CD14-positive monocyte (primary cell): ENCODE measurements at regions not wholly inside any gene's neighbourhood (a gene's known extent, or its start where the extent isn't known, plus 50 kb on each side); places are given as distances from the start of the nearest gene placed in this dataset.
A peak's percentile ranks its signal among the peaks of the same experiment; 100 is the strongest.

Source experiments
- DNase-seq, 3 donors: peaks; one replicate each; pipeline ENCODE4 v3.0.0-alpha.2; 2011 to 2022
- H2AFZ ChIP-seq: 2 replicates; pipeline ENCODE4 v1.6.0; 2012; ENCODE audit warnings: mild to moderate bottlenecking, low read depth, low read length, inconsistent platforms; ENCODE audit not compliant: insufficient read depth, poor library complexity, severe bottlenecking
- H3K27ac ChIP-seq, 2 donors: 1 replicate in 1 of 2; 2 replicates in 1 of 2; pipeline ENCODE4 v1.5.1; 2012 to 2013; ENCODE audit warnings: low read length in 2 of 2, control low read depth in 1 of 2, inconsistent platforms in 1 of 2, low read depth in 1 of 2, mild to moderate bottlenecking in 1 of 2
- H3K27me3 ChIP-seq, 2 donors: one replicate each; pipeline versions ENCODE4 v1.6.0 to v1.6.1; 2011 to 2013; ENCODE audit warnings: low read length in 2 of 2; ENCODE audit not compliant: control insufficient read depth in 2 of 2, insufficient read depth in 2 of 2
- H3K36me3 ChIP-seq, 2 donors: replicated peaks in 1 of 2; 1 replicate in 1 of 2; 2 replicates in 1 of 2; pipeline versions ENCODE4 v1.5.1 to v1.6.1; 2012 to 2013; ENCODE audit warnings: low read length in 2 of 2, control low read depth in 1 of 2, inconsistent platforms in 1 of 2, mild to moderate bottlenecking in 1 of 2; ENCODE audit not compliant: insufficient read depth in 2 of 2, control insufficient read depth in 1 of 2
- H3K4me1 ChIP-seq, 2 donors: 1 replicate in 1 of 2; 2 replicates in 1 of 2; pipeline versions ENCODE4 v1.5.1 to v1.6.1; 2012 to 2013; ENCODE audit warnings: low read length in 2 of 2, control low read depth in 1 of 2, inconsistent platforms in 1 of 2, mild to moderate bottlenecking in 1 of 2, moderate library complexity in 1 of 2; ENCODE audit not compliant: insufficient read depth in 2 of 2, control insufficient read depth in 1 of 2
- H3K4me2 ChIP-seq: replicated peaks from 2 replicates; pipeline ENCODE3; 2012; ENCODE audit warnings: low read length, moderate library complexity, mild to moderate bottlenecking; ENCODE audit not compliant: poor library complexity, severe bottlenecking; ENCODE audit errors: extremely low read depth
- H3K4me3 ChIP-seq, 3 experiments: fragments of 200-600 bp in 1 of 3; sonication (generic) in 1 of 3; replicated peaks in 1 of 3; 1 replicate in 2 of 3; 2 replicates in 1 of 3; pipeline ENCODE4 v1.5.1; 2011 to 2013; ENCODE audit warnings: low read length in 3 of 3, mild to moderate bottlenecking in 3 of 3, control low read depth in 2 of 3, low read depth in 2 of 3, inconsistent platforms in 1 of 3, moderate library complexity in 1 of 3
- H3K79me2 ChIP-seq: 2 replicates; pipeline ENCODE4 v1.6.0; 2012; ENCODE audit warnings: mild to moderate bottlenecking, control low read depth, inconsistent platforms, low read length, moderate library complexity; ENCODE audit not compliant: insufficient read depth
- H3K9ac ChIP-seq: 2 replicates; pipeline ENCODE4 v1.6.0; 2017; ENCODE audit warnings: low read length, mild to moderate bottlenecking; ENCODE audit not compliant: insufficient read depth, poor library complexity, severe bottlenecking
- H3K9me3 ChIP-seq, 2 donors: replicated peaks in 1 of 2; 1 replicate in 1 of 2; 2 replicates in 1 of 2; pipeline versions ENCODE4 v1.5.1 to v1.6.1; 2012 to 2013; ENCODE audit warnings: low read length in 2 of 2, control low read depth in 1 of 2; ENCODE audit not compliant: control insufficient read depth in 1 of 2, insufficient read depth in 1 of 2
- H4K20me1 ChIP-seq: 2 replicates; pipeline ENCODE4 v1.6.0; 2012; ENCODE audit warnings: mild to moderate bottlenecking, low read length, control low read depth, moderate library complexity; ENCODE audit not compliant: insufficient read depth
- H3K27ac Mint-ChIP-seq, 7 donors: one replicate each; pipeline ENCODE4 v1.8.0; 2020; ENCODE audit warnings: mild to moderate bottlenecking in 7 of 7, mixed read lengths in 7 of 7, moderate library complexity in 6 of 7, inconsistent platforms in 2 of 7
- H3K27me3 Mint-ChIP-seq, 3 donors: one replicate each; pipeline ENCODE4 v1.8.0; 2021 to 2022; ENCODE audit warnings: low read depth in 3 of 3, mild to moderate bottlenecking in 3 of 3, mixed read lengths in 3 of 3, moderate library complexity in 3 of 3, inconsistent platforms in 1 of 3
- H3K36me3 Mint-ChIP-seq, 2 donors: one replicate each; pipeline ENCODE4 v1.8.0; 2020; ENCODE audit warnings: mixed read lengths in 2 of 2, inconsistent platforms in 1 of 2, mild to moderate bottlenecking in 1 of 2
- H3K4me1 Mint-ChIP-seq: one replicate; pipeline ENCODE4 v1.8.0; 2020; ENCODE audit warnings: mild to moderate bottlenecking, mixed read lengths
- H3K4me3 Mint-ChIP-seq, 2 donors: one replicate each; pipeline ENCODE4 v1.8.0; 2020; ENCODE audit warnings: mild to moderate bottlenecking in 2 of 2, mixed read lengths in 2 of 2, moderate library complexity in 1 of 2
- H3K9me3 Mint-ChIP-seq, 7 donors: one replicate each; pipeline ENCODE4 v1.8.0; 2020 to 2022; ENCODE audit warnings: mixed read lengths in 7 of 7, mild to moderate bottlenecking in 6 of 7, moderate library complexity in 6 of 7, inconsistent platforms in 2 of 7
- WGBS: methylation state at CpG from one replicate; pipeline ENCODE4 v1.1.5; 2013; ENCODE audit warnings: missing lambda C conversion rate; ENCODE audit not compliant: insufficient coverage; 5-methylcytosine and 5-hydroxymethylcytosine counted together
- intact Hi-C, 2 donors: fragments of 100-400 bp; cut with micrococcal nuclease; formaldehyde crosslinking; loops; one replicate each; pipeline versions ENCODE4 v1.15.0 to v1.15.1; 2023
- TF ChIP-seq, protein P1 (sequence below): fragments of 200-600 bp; IDR thresholded peaks from one replicate; pipeline ENCODE4 v1.8.0; 2022; ENCODE audit warnings: antibody characterized with exemption, mild to moderate bottlenecking

- no peak overlapping the region for H3K27ac ChIP-seq
- H4K20me1 ChIP-seq = no peaks in the 10 kb centered on the region
- no peaks in the 10 kb centered on the region for H3K79me2 ChIP-seq
- no peaks in the 10 kb centered on the region for H3K9me3 ChIP-seq
- Mint-ChIP-seq H3K27ac (peak overlapping the region in 5 of 7 donors; percentile 11 to 85 (median 70)), H3K4me1 (peaks cover 32% of the 10 kb centered on the region), H3K9me3 (peaks cover 0 to 1% (median 0%) of the 10 kb centered on the region in 7 donors), H3K27me3 (peaks cover 11 to 26% (median 19%) of the 10 kb centered on the region in 3 donors), H3K4me3 (no peak overlapping the region), H3K36me3 (peaks cover 0 to 2% of the 10 kb centered on the region in 2 donors)
- no peak overlapping the region for H3K4me2 ChIP-seq
- intact Hi-C loops = loop anchor here in 1 of 2 donors (10.0 kb wide), 1 partner anchor 404 kb away; no protein-coding TSS in a partner anchor
- DNase-seq = peak; percentile 67 to 92 (median 71)
- H3K36me3 ChIP-seq = no peaks in the 10 kb centered on the region
- WGBS = 75% methylated on average over 2 of the region's 11 CpGs
- peaks cover 27 to 32% of the 10 kb centered on the region in 2 donors for H3K4me1 ChIP-seq
- no peak overlapping the region for H2AFZ ChIP-seq
- TF ChIP-seq, protein P1, sequence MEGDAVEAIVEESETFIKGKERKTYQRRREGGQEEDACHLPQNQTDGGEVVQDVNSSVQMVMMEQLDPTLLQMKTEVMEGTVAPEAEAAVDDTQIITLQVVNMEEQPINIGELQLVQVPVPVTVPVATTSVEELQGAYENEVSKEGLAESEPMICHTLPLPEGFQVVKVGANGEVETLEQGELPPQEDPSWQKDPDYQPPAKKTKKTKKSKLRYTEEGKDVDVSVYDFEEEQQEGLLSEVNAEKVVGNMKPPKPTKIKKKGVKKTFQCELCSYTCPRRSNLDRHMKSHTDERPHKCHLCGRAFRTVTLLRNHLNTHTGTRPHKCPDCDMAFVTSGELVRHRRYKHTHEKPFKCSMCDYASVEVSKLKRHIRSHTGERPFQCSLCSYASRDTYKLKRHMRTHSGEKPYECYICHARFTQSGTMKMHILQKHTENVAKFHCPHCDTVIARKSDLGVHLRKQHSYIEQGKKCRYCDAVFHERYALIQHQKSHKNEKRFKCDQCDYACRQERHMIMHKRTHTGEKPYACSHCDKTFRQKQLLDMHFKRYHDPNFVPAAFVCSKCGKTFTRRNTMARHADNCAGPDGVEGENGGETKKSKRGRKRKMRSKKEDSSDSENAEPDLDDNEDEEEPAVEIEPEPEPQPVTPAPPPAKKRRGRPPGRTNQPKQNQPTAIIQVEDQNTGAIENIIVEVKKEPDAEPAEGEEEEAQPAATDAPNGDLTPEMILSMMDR = no peak
- H3K9ac ChIP-seq = no peak overlapping the region
- H3K27me3 ChIP-seq = peaks cover 0 to 2% of the 10 kb centered on the region in 2 donors
- H3K4me3 ChIP-seq = no peak overlapping the region
These were observed 357.8 kb downstream of the MID1IP1 start for GRCh38 chrX:39158801-39159657.

GRCh38 chrX:39159921-39160507 lies 358.8 kb downstream of the MID1IP1 start:
- no peak overlapping the region for H3K9ac ChIP-seq
- H3K27ac ChIP-seq = no peak overlapping the region
- TF ChIP-seq, protein P1 = no peak
- H3K4me1 Mint-ChIP-seq = peaks cover 32% of the 10 kb centered on the region
- peaks cover 27 to 32% of the 10 kb centered on the region in 2 donors for H3K4me1 ChIP-seq
- DNase-seq = peak in 2 of 3 donors; percentile 5 to 53
- H2AFZ ChIP-seq = no peak overlapping the region
- no peak overlapping the region for H3K4me2 ChIP-seq
- H3K27me3 ChIP-seq = peaks cover 0 to 2% of the 10 kb centered on the region in 2 donors
- peak overlapping the region in 3 of 7 donors; percentile 40 to 51 (median 46) for H3K27ac Mint-ChIP-seq
- H4K20me1 ChIP-seq = no peaks in the 10 kb centered on the region
- WGBS = no CpG with 5 or more reads among the region's 4 CpGs
- no peaks in the 10 kb centered on the region for H3K79me2 ChIP-seq
- no peaks in the 10 kb centered on the region for H3K9me3 ChIP-seq
- H3K36me3 Mint-ChIP-seq = peaks cover 0 to 2% of the 10 kb centered on the region in 2 donors
- no peaks in the 10 kb centered on the region for H3K36me3 ChIP-seq
- peaks cover 0 to 1% (median 0%) of the 10 kb centered on the region in 7 donors for H3K9me3 Mint-ChIP-seq
- H3K4me3 Mint-ChIP-seq = no peak overlapping the region
- no peak overlapping the region for H3K4me3 ChIP-seq
- peaks cover 11 to 26% (median 22%) of the 10 kb centered on the region in 3 donors for H3K27me3 Mint-ChIP-seq
- intact Hi-C loops = loop anchor here in 1 of 2 donors (10.0 kb wide), 1 partner anchor 405 kb away; no protein-coding TSS in a partner anchor
